ENCODE measurements at regions not wholly inside any gene's neighbourhood (a gene's known extent, or its start where the extent isn't known, plus 50 kb on each side); places are given as distances from the start of the nearest gene placed in this dataset.

DNA sequence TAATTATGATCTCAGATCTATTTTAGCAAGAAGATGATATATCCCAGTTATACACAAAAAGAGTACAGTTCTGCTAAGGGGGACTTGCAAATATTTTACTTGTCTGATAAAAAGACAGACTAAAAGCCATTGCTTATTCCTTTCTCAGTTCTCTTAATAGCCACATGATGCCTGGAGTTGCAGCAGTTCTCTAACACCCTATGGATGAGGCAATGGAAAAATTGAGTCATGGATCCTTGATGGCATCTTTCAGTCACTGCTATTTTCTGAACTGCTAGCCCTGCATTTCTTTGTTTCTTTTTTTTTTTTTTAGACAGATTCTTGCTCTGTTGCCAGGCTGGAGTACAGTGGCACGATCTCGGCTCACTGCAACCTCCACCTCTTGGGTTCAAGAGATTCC is 1956.7 kb downstream of the C4orf33 start:
- intact Hi-C loops (cut with DNase I, micrococcal nuclease), result no loop called here
- Histone ChIP-seq H3K4me1 (ENCODE audit: insufficient read depth, low read length) (no peaks in the 10 kb centered on the region), H3K36me3 (ENCODE audit: insufficient read depth, low read length) (no peaks in the 10 kb centered on the region), H3K27me3 (ENCODE audit: control insufficient read depth in 1 of 2, insufficient read depth in 2 of 2, low read length in 2 of 2) (no peaks in the 10 kb centered on the region), H3K9me3 (ENCODE audit: control insufficient read depth in 1 of 2, insufficient read depth in 1 of 2, low read length in 2 of 2) (peaks cover 0 to 4% of the 10 kb centered on the region in 2 experiments), H3K27ac (ENCODE audit: low read depth in 1 of 2, low read length in 2 of 2) (no peak overlapping the region), H3K4me3 (ENCODE audit: low read length) (no peak overlapping the region)
- no peaks in the 10 kb centered on the region for H3K27me3 Mint-ChIP-seq
- H3K36me3 Mint-ChIP-seq (ENCODE audit: low read depth), result no peaks in the 10 kb centered on the region
- DNase-seq (no peak), ATAC-seq (ENCODE audit: poor library complexity) (no peak)
- TF ChIP-seq, protein P1, sequence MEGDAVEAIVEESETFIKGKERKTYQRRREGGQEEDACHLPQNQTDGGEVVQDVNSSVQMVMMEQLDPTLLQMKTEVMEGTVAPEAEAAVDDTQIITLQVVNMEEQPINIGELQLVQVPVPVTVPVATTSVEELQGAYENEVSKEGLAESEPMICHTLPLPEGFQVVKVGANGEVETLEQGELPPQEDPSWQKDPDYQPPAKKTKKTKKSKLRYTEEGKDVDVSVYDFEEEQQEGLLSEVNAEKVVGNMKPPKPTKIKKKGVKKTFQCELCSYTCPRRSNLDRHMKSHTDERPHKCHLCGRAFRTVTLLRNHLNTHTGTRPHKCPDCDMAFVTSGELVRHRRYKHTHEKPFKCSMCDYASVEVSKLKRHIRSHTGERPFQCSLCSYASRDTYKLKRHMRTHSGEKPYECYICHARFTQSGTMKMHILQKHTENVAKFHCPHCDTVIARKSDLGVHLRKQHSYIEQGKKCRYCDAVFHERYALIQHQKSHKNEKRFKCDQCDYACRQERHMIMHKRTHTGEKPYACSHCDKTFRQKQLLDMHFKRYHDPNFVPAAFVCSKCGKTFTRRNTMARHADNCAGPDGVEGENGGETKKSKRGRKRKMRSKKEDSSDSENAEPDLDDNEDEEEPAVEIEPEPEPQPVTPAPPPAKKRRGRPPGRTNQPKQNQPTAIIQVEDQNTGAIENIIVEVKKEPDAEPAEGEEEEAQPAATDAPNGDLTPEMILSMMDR (IDR thresholded peaks at IDR 0.05), result no peak
- peaks cover 5% of the 10 kb centered on the region for H3K9me3 Mint-ChIP-seq
- H3K4me3 Mint-ChIP-seq, result no peak overlapping the region
- no peaks in the 10 kb centered on the region for H3K4me1 Mint-ChIP-seq (ENCODE audit: low read depth)
- no peak overlapping the region for H3K27ac Mint-ChIP-seq
- POLR2A ChIA-PET, result no interaction called here
- CTCF ChIA-PET, result no interaction called here

DNA sequence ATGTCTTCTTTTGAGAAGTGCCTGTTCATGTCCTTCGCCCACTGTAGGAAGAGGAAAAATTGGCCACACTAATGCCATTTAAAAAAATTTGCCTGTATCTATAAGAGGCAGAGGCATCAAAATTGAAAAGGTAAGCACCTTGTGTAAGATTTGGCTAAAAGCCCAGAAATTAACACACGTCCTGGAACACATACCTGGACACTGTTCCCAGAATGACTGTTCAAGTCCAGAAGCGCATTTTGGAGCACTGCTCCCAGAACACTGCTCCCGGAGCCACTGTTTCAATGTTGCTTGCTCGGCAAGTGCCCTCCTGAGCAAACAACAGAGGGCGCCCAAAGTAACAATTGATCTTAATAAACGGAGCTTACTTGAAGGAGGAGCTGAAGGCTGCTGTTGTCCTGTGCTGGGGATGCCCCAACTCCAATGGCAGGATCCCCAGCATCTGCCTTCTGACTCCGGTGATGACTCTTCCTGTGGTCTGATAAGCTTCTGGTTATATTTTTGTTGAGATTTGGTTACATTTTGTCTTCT is 1958.6 kb downstream of the C4orf33 start:
- H3K36me3 Mint-ChIP-seq (ENCODE audit: low read depth), result no peaks in the 10 kb centered on the region
- no peaks in the 10 kb centered on the region for H3K4me1 Mint-ChIP-seq (ENCODE audit: low read depth)
- H3K27me3 Mint-ChIP-seq, result no peaks in the 10 kb centered on the region
- Histone ChIP-seq H3K27me3 (ENCODE audit: control insufficient read depth in 1 of 2, insufficient read depth in 2 of 2, low read length in 2 of 2) (no peaks in the 10 kb centered on the region), H3K36me3 (ENCODE audit: insufficient read depth, low read length) (no peaks in the 10 kb centered on the region), H3K27ac (ENCODE audit: low read depth in 1 of 2, low read length in 2 of 2) (no peak overlapping the region), H3K9me3 (ENCODE audit: control insufficient read depth in 1 of 2, insufficient read depth in 1 of 2, low read length in 2 of 2) (peaks cover 0 to 4% of the 10 kb centered on the region in 2 experiments), H3K4me3 (ENCODE audit: low read length) (no peak overlapping the region), H3K4me1 (ENCODE audit: insufficient read depth, low read length) (no peaks in the 10 kb centered on the region)
- H3K4me3 Mint-ChIP-seq, result no peak overlapping the region
- H3K27ac Mint-ChIP-seq, result no peak overlapping the region
- no peak for DNase-seq
- TF ChIP-seq, protein P1 (IDR thresholded peaks at IDR 0.05), result no peak
- CTCF ChIA-PET, result no interaction called here
- intact Hi-C loops (cut with DNase I, micrococcal nuclease), result no loop called here
- POLR2A ChIA-PET, result no interaction called here
- ATAC-seq (ENCODE audit: poor library complexity), result no peak
- H3K9me3 Mint-ChIP-seq, result peaks cover 6% of the 10 kb centered on the region

DNA sequence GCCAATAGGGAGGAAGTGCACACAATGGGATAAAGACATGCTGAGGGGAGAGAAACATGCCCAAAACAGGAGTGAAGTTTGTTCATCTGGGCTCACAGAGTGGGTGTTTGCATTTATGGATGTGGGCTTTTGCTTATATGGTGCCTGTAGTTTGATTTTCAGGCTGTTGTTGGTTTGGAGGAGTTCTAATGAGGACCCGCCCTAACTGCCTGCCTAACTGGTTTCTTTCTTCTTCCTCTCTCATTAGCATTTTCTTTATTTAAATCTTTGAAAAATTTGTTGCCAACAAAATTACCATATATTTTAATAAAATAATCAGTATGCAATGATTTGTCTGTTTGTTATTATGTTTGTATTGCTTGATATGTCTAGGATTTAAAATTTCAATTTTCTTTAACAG is 1965.8 kb downstream of the C4orf33 start:
- no peaks in the 10 kb centered on the region for H3K36me3 Mint-ChIP-seq (ENCODE audit: low read depth)
- Histone ChIP-seq H3K36me3 (ENCODE audit: insufficient read depth, low read length) (no peaks in the 10 kb centered on the region), H3K4me1 (ENCODE audit: insufficient read depth, low read length) (no peaks in the 10 kb centered on the region), H3K4me3 (ENCODE audit: low read length) (no peak overlapping the region), H3K27me3 (ENCODE audit: control insufficient read depth in 1 of 2, insufficient read depth in 2 of 2, low read length in 2 of 2) (no peaks in the 10 kb centered on the region), H3K27ac (ENCODE audit: low read depth in 1 of 2, low read length in 2 of 2) (no peak overlapping the region), H3K9me3 (ENCODE audit: control insufficient read depth in 1 of 2, insufficient read depth in 1 of 2, low read length in 2 of 2) (peaks cover 4 to 14% of the 10 kb centered on the region in 2 experiments)
- no peaks in the 10 kb centered on the region for H3K27me3 Mint-ChIP-seq
- no peaks in the 10 kb centered on the region for H3K4me1 Mint-ChIP-seq (ENCODE audit: low read depth)
- H3K27ac Mint-ChIP-seq, result no peak overlapping the region
- intact Hi-C loops (cut with DNase I, micrococcal nuclease), result no loop called here
- TF ChIP-seq, protein P1 (IDR thresholded peaks at IDR 0.05), result no peak
- ChIA-PET CTCF (no interaction called here), POLR2A (no interaction called here)
- H3K4me3 Mint-ChIP-seq, result no peak overlapping the region
- peaks cover 9% of the 10 kb centered on the region for H3K9me3 Mint-ChIP-seq
- DNase-seq (no peak), ATAC-seq (ENCODE audit: poor library complexity) (no peak)

Data from CD4-positive, alpha-beta T cell (primary cell).